NT2/D1 (cell line): ENCODE measurements at regions not wholly inside any gene's neighbourhood (a gene's known extent, or its start where the extent isn't known, plus 50 kb on each side); places are given as distances from the start of the nearest gene placed in this dataset.

Experiments
- SUZ12 ChIP-seq: IDR thresholded peaks from 2 replicates; pipeline ENCODE4 v1.6.1; 2011; ENCODE audit not compliant: insufficient read length, insufficient read depth; ENCODE audit errors: extremely low read depth
- YY1 ChIP-seq: IDR thresholded peaks from 2 replicates; pipeline ENCODE4 v1.6.1; 2011; ENCODE audit not compliant: insufficient read length, insufficient read depth
- ZNF274 ChIP-seq: IDR thresholded peaks from 2 replicates; pipeline ENCODE4 v1.6.1; 2011; ENCODE audit warnings: mild to moderate bottlenecking, low read depth, low read length

GRCh38 chr21:35449846-35450245 is 400.7 kb upstream of the RUNX1 start:
- no peak for TF ChIP-seq YY1
- TF ChIP-seq SUZ12 = no peak
- no peak for TF ChIP-seq ZNF274
